OCI-LY3 (cell line): ENCODE measurements at regions not wholly inside any gene's neighbourhood (a gene's known extent, or its start where the extent isn't known, plus 50 kb on each side); places are given as distances from the start of the nearest gene placed in this dataset.

Source experiments
- H2AFZ ChIP-seq: fragments of 200-600, 300-600 bp; shearing (Covaris generic); 2 replicates; pipeline ENCODE4 v1.6.0; 2014; ENCODE audit warnings: antibody characterized with exemption, low read depth, low read length
- H3K27ac ChIP-seq: fragments of 200-600, 300-600 bp; sonication (generic); 2 replicates; pipeline ENCODE4 v1.5.1; 2014; ENCODE audit warnings: mild to moderate bottlenecking, low read length, moderate library complexity, mixed read lengths
- H3K27me3 ChIP-seq: fragments of 200-600, 300-600 bp; sonication (generic); 2 replicates; pipeline ENCODE4 v1.6.1; 2014; ENCODE audit warnings: low read depth, low read length, mixed read lengths
- H3K36me3 ChIP-seq: fragments of 200-600, 300-600 bp; sonication (generic); replicated peaks from 2 replicates; pipeline ENCODE3; 2014; ENCODE audit warnings: low read depth, low read length, mixed read lengths
- H3K4me1 ChIP-seq: fragments of 300-600, 200-600 bp; sonication (generic); 2 replicates; pipeline ENCODE4 v1.6.1; 2014; ENCODE audit warnings: low read length, mixed read lengths
- H3K4me2 ChIP-seq: fragments of 200-600, 300-600 bp; sonication (generic); 2 replicates; pipeline ENCODE4 v1.6.1; 2014; ENCODE audit warnings: low read length, mixed read lengths
- H3K4me3 ChIP-seq: fragments of 300-600, 200-600 bp; sonication (generic); 2 replicates; pipeline ENCODE4 v1.5.1; 2014; ENCODE audit warnings: antibody characterized with exemption, mild to moderate bottlenecking, low read length, moderate library complexity
- H3K79me2 ChIP-seq: fragments of 300-600, 200-600 bp; shearing (Covaris generic); 2 replicates; pipeline ENCODE4 v1.6.1; 2014; ENCODE audit warnings: mild to moderate bottlenecking, low read length, mixed read lengths
- H3K9ac ChIP-seq: fragments of 300-600, 200-600 bp; shearing (Covaris generic); 2 replicates; pipeline ENCODE4 v1.6.0; 2014; ENCODE audit warnings: mild to moderate bottlenecking, low read length, moderate library complexity
- H3K9me3 ChIP-seq: fragments of 200-600, 300-600 bp; shearing (Covaris generic); 2 replicates; pipeline ENCODE4 v1.6.1; 2014; ENCODE audit warnings: low read length, mixed read lengths; ENCODE audit not compliant: insufficient read depth
- H4K20me1 ChIP-seq: fragments of 200-600, 300-600 bp; sonication (generic); 2 replicates; pipeline ENCODE4 v1.6.1; 2016; ENCODE audit warnings: low read length, mixed read lengths; ENCODE audit not compliant: insufficient read depth
- CTCF ChIP-seq: fragments of 200-600, 300-600 bp; sonication (generic); IDR thresholded peaks from 2 replicates; pipeline ENCODE4 v1.5.1; 2014; ENCODE audit warnings: antibody characterized with exemption, low read length, low read depth
- EZH2phosphoT487 ChIP-seq: fragments of 200-600 bp; shearing (Covaris generic); IDR thresholded peaks from 2 replicates; pipeline ENCODE4 v1.6.1; 2018; ENCODE audit warnings: antibody characterized with exemption, mixed run types, low read depth

- Histone ChIP-seq H3K4me2 (no peak overlapping the region), H3K9ac (no peak overlapping the region), H3K79me2 (no peaks in the 10 kb centered on the region), H3K27me3 (no peaks in the 10 kb centered on the region), H4K20me1 (no peaks in the 10 kb centered on the region), H3K4me3 (no peak overlapping the region), H3K4me1 (peaks cover under 1% of the 10 kb centered on the region; the same call in 1 of the 2 replicates), H2AFZ (no peak overlapping the region), H3K9me3 (no peaks in the 10 kb centered on the region), H3K36me3 (no peaks in the 10 kb centered on the region), H3K27ac (no peak overlapping the region)
- TF ChIP-seq EZH2phosphoT487 (no peak), CTCF (no peak)
Observed at GRCh38 chr2:7676714-7677113, 759.5 kb downstream of the RNF144A start.

GRCh38 chr2:7681881-7682461, 764.8 kb downstream of the RNF144A start:
- no peak for TF ChIP-seq EZH2phosphoT487
- TF ChIP-seq CTCF = no peak
- no peaks in the 10 kb centered on the region for H4K20me1 ChIP-seq
- H3K27ac ChIP-seq = no peak overlapping the region
- peaks cover 4% of the 10 kb centered on the region; the same call in 1 of the 2 replicates for H3K4me1 ChIP-seq
- no peaks in the 10 kb centered on the region for H3K79me2 ChIP-seq
- no peaks in the 10 kb centered on the region for H3K36me3 ChIP-seq
- no peak overlapping the region for H2AFZ ChIP-seq
- no peak overlapping the region for H3K9ac ChIP-seq
- no peak overlapping the region for H3K4me3 ChIP-seq
- H3K27me3 ChIP-seq = no peaks in the 10 kb centered on the region
- H3K9me3 ChIP-seq = no peaks in the 10 kb centered on the region
- H3K4me2 ChIP-seq = no peak overlapping the region

DNA sequence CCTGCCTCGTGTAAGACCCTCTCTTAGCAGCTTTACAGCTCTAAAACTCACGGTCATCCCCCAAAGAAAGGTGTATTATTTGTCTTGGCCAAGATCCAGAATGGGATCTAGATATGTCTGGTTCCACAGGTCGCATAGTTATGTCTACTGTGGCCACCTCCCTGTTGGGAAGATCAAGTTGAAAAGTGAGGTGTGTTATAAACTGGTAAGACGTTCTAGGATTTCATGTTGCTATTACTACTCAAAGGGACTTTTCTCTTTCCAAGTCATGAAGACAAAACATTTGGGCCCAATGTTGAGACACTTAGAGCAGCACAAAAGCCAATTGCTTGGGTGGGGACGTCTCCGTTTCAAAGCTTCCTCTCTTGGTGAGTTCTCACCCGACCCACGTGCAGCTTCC, 766.0 kb downstream of the RNF144A start:
- H3K4me1 ChIP-seq = peaks cover 4% of the 10 kb centered on the region; the same call in 1 of the 2 replicates
- no peak overlapping the region for H3K4me2 ChIP-seq
- no peak overlapping the region for H3K9ac ChIP-seq
- no peaks in the 10 kb centered on the region for H3K27me3 ChIP-seq
- H3K4me3 ChIP-seq = no peak overlapping the region
- no peak overlapping the region for H2AFZ ChIP-seq
- H3K9me3 ChIP-seq = no peaks in the 10 kb centered on the region
- H3K27ac ChIP-seq = no peak overlapping the region
- no peaks in the 10 kb centered on the region for H3K79me2 ChIP-seq
- no peaks in the 10 kb centered on the region for H3K36me3 ChIP-seq
- TF ChIP-seq EZH2phosphoT487 = no peak
- no peak for TF ChIP-seq CTCF
- no peaks in the 10 kb centered on the region for H4K20me1 ChIP-seq

GRCh38 chr2:7683708-7684107, 766.5 kb downstream of the RNF144A start:
- Histone ChIP-seq H3K27ac (no peak overlapping the region), H3K4me2 (no peak overlapping the region), H3K4me1 (peaks cover 4% of the 10 kb centered on the region; the same call in 1 of the 2 replicates), H3K9me3 (no peaks in the 10 kb centered on the region), H2AFZ (no peak overlapping the region), H4K20me1 (no peaks in the 10 kb centered on the region), H3K4me3 (no peak overlapping the region), H3K27me3 (no peaks in the 10 kb centered on the region), H3K79me2 (no peaks in the 10 kb centered on the region), H3K9ac (no peak overlapping the region), H3K36me3 (no peaks in the 10 kb centered on the region)
- TF ChIP-seq CTCF (no peak), EZH2phosphoT487 (no peak)
